ENCODE measurements at regions not wholly inside any gene's neighbourhood (a gene's known extent, or its start where the extent isn't known, plus 50 kb on each side); places are given as distances from the start of the nearest gene placed in this dataset.

GRCh38 chr9:120259100-120259499, 320.9 kb downstream of the CDK5RAP2 start:
- no peak for DNase-seq (ENCODE audit: low read depth)
- TF ChIP-seq, protein P1, sequence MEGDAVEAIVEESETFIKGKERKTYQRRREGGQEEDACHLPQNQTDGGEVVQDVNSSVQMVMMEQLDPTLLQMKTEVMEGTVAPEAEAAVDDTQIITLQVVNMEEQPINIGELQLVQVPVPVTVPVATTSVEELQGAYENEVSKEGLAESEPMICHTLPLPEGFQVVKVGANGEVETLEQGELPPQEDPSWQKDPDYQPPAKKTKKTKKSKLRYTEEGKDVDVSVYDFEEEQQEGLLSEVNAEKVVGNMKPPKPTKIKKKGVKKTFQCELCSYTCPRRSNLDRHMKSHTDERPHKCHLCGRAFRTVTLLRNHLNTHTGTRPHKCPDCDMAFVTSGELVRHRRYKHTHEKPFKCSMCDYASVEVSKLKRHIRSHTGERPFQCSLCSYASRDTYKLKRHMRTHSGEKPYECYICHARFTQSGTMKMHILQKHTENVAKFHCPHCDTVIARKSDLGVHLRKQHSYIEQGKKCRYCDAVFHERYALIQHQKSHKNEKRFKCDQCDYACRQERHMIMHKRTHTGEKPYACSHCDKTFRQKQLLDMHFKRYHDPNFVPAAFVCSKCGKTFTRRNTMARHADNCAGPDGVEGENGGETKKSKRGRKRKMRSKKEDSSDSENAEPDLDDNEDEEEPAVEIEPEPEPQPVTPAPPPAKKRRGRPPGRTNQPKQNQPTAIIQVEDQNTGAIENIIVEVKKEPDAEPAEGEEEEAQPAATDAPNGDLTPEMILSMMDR (IDR thresholded peaks at IDR 0.05; ENCODE audit: low read depth, low read length, missing control alignments), result no peak
- H3K4me3 ChIP-seq (ENCODE audit: low read depth, low read length), result no peak overlapping the region

GRCh38 chr9:120258096-120258495, 321.9 kb downstream of the CDK5RAP2 start:
- no peak for DNase-seq (ENCODE audit: low read depth)
- TF ChIP-seq, protein P1 (IDR thresholded peaks at IDR 0.05; ENCODE audit: low read depth, low read length, missing control alignments), result no peak
- H3K4me3 ChIP-seq (ENCODE audit: low read depth, low read length), result no peak overlapping the region

GRCh38 chr9:120257483-120257882, 322.5 kb downstream of the CDK5RAP2 start:
- no peak overlapping the region for H3K4me3 ChIP-seq (ENCODE audit: low read depth, low read length)
- TF ChIP-seq, protein P1 (IDR thresholded peaks at IDR 0.05; ENCODE audit: low read depth, low read length, missing control alignments), result no peak
- DNase-seq (ENCODE audit: low read depth), result no peak

- TF ChIP-seq, protein P1 (IDR thresholded peaks at IDR 0.05; ENCODE audit: low read depth, low read length, missing control alignments), result no peak
- H3K4me3 ChIP-seq (ENCODE audit: low read depth, low read length), result no peak overlapping the region
- DNase-seq (ENCODE audit: low read depth), result no peak
These were observed 323.8 kb downstream of the CDK5RAP2 start for GRCh38 chr9:120256146-120256545.

GRCh38 chr9:120252248-120252647, 327.7 kb downstream of the CDK5RAP2 start:
- TF ChIP-seq, protein P1 (IDR thresholded peaks at IDR 0.05; ENCODE audit: low read depth, low read length, missing control alignments), result no peak
- no peak overlapping the region for H3K4me3 ChIP-seq (ENCODE audit: low read depth, low read length)
- DNase-seq (ENCODE audit: low read depth), result no peak

DNA sequence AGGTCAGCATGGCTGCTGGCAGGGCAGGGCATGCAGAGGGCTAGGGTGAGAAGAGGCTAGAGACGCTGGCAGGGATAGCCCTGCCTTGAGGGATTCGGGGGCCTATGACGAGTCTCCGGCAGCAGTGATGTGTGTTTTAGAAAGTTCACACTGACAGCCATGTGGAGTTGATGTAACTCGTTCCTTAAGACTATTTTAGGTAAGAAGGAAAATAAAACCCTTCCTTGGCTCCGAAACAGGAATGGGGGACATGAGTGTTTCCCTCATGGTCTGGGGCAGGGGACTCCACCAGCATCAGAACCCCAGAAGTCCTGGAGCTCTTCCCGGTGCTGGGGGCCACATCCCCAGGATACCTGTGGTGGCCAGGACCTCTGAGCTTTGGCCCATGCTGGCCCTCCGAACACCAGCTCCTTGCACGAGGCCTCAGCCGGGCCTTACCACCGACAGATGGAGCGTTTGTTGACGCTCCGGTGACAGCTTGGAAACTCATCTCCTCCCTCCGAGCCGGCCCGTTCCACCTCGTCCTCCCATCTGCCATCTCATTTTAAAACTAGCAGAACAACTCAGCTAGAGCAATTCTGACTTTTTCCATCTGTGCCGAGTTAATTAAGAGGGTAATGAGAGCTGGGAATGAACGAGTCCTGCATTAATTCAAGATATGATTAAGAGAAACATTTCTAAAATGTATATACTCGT, 337.7 kb downstream of the CDK5RAP2 start:
- no peak overlapping the region for H3K4me3 ChIP-seq (ENCODE audit: low read depth, low read length)
- TF ChIP-seq, protein P1 (IDR thresholded peaks at IDR 0.05; ENCODE audit: low read depth, low read length, missing control alignments), result no peak
- DNase-seq (ENCODE audit: low read depth), result no peak

DNA sequence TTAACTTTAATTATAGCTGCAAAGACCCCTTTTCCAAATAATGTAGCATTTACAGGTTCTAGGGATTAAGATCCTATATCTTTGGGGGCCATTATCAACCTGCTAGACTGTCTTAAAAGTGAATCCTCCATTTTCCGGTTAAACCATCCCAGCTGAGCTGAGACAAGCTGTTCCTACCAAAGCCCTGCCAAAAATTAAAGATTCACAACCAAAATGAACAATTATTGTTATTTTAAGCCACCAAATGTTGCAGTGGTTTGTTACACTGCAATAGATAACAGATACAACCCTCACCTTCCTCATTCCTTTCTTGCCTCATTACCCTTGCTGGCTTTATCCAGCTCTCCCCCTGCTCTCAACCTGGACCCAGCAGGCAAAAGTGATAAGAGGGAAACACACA, 343.4 kb downstream of the CDK5RAP2 start:
- no peak for DNase-seq (ENCODE audit: low read depth)
- H3K4me3 ChIP-seq (ENCODE audit: low read depth, low read length), result no peak overlapping the region
- TF ChIP-seq, protein P1 (IDR thresholded peaks at IDR 0.05; ENCODE audit: low read depth, low read length, missing control alignments), result no peak
